Right atrium auricular region (tissue), 2 donors: ENCODE measurements at regions not wholly inside any gene's neighbourhood (a gene's known extent, or its start where the extent isn't known, plus 50 kb on each side); places are given as distances from the start of the nearest gene placed in this dataset.

Experiments used
- DNase-seq: peaks from one replicate; pipeline ENCODE4 v3.0.0-alpha.2; 2019; ENCODE audit warnings: low spot score
- H3K27ac ChIP-seq, 2 donors: fragments of 200-600 bp; sonication (generic); 1 replicate in 1 of 2; 2 replicates in 1 of 2; pipeline ENCODE4 v1.5.1; 2016 to 2019
- H3K27me3 ChIP-seq, 2 donors: fragments of 200-600 bp; sonication (generic); one replicate each; pipeline versions ENCODE4 v1.5.1 to v1.6.0; 2017 to 2019
- H3K36me3 ChIP-seq: fragments of 200-600 bp; sonication (generic); one replicate; pipeline ENCODE4 v1.5.1; 2016
- H3K4me1 ChIP-seq, 2 donors: fragments of 200-600 bp; sonication (generic); one replicate each; pipeline versions ENCODE4 v1.5.1 to v1.6.0; 2017 to 2019
- H3K4me3 ChIP-seq, 2 donors: fragments of 200-600 bp; sonication (generic); 1 replicate in 1 of 2; 2 replicates in 1 of 2; pipeline ENCODE4 v1.5.1; 2017 to 2019; ENCODE audit warnings: mild to moderate bottlenecking in 1 of 2, moderate library complexity in 1 of 2
- H3K9me3 ChIP-seq, 2 donors: fragments of 200-600 bp; sonication (generic); one replicate each; pipeline ENCODE4 v1.5.1; 2019
- TF ChIP-seq, protein P1 (sequence below), 2 donors: fragments of 200-600 bp; sonication (generic); IDR thresholded peaks; one replicate each; pipeline ENCODE4 v1.5.1; 2019; ENCODE audit warnings: antibody characterized with exemption in 2 of 2

DNA sequence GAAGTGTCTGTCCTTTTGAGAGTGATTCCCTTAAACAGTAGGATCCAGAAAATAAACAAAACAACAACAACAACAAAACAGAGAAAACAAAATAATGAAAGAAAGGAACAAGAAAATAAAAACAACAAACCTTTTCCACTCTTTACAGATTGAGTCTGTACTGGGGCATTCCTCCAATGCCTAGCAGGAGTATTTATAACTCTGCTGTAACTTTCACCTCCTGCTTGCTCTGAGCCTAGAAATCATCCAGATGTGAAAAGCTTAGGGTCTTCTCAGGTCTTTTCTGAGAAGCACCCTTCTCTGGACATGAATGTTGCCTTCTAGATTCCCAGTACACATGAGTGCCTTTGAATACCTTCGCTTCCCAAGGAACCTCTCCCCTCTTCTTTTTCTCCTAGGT is 1239.4 kb downstream of the CNTNAP5 start:
- H3K27me3 ChIP-seq = no peaks in the 10 kb centered on the region
- no peaks in the 10 kb centered on the region for H3K36me3 ChIP-seq
- DNase-seq = no peak
- no peak overlapping the region for H3K27ac ChIP-seq
- TF ChIP-seq, protein P1, sequence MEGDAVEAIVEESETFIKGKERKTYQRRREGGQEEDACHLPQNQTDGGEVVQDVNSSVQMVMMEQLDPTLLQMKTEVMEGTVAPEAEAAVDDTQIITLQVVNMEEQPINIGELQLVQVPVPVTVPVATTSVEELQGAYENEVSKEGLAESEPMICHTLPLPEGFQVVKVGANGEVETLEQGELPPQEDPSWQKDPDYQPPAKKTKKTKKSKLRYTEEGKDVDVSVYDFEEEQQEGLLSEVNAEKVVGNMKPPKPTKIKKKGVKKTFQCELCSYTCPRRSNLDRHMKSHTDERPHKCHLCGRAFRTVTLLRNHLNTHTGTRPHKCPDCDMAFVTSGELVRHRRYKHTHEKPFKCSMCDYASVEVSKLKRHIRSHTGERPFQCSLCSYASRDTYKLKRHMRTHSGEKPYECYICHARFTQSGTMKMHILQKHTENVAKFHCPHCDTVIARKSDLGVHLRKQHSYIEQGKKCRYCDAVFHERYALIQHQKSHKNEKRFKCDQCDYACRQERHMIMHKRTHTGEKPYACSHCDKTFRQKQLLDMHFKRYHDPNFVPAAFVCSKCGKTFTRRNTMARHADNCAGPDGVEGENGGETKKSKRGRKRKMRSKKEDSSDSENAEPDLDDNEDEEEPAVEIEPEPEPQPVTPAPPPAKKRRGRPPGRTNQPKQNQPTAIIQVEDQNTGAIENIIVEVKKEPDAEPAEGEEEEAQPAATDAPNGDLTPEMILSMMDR (IDR thresholded peaks at IDR 0.05) = no peak
- H3K9me3 ChIP-seq = no peaks in the 10 kb centered on the region
- H3K4me3 ChIP-seq = no peak overlapping the region
- no peaks in the 10 kb centered on the region for H3K4me1 ChIP-seq

DNA sequence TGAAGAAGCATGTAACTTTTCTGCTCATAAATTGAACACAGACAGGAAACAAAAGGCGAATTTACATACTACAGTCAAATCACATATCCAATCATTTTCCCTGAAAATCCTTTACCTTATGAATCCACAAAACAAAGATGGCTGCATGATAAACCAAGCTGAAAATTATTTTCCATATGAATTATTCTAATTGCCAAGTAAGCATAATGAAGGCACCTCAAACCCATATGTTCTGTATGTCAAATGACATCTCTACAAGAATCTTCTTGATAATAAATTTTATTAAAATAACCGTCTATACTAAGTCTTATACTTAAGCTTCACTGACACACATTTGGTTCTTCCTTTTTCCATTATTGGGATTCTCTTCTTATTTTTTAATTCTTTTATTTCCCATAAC is 1242.6 kb downstream of the CNTNAP5 start:
- no peaks in the 10 kb centered on the region for H3K4me1 ChIP-seq
- H3K9me3 ChIP-seq = no peaks in the 10 kb centered on the region
- DNase-seq = no peak
- TF ChIP-seq, protein P1 (IDR thresholded peaks at IDR 0.05) = no peak
- H3K36me3 ChIP-seq = no peaks in the 10 kb centered on the region
- no peak overlapping the region for H3K27ac ChIP-seq
- H3K27me3 ChIP-seq = no peaks in the 10 kb centered on the region
- no peak overlapping the region for H3K4me3 ChIP-seq

- H3K4me3 ChIP-seq = no peak overlapping the region
These were observed 1247.6 kb downstream of the CNTNAP5 start for GRCh38 chr2:125272651-125273050.

GRCh38 chr2:125274718-125275117 is 1249.6 kb downstream of the CNTNAP5 start:
- no peak overlapping the region for H3K27ac ChIP-seq
- TF ChIP-seq, protein P1 (IDR thresholded peaks at IDR 0.05) = no peak
- DNase-seq = no peak
- H3K4me1 ChIP-seq = no peaks in the 10 kb centered on the region
- no peaks in the 10 kb centered on the region for H3K36me3 ChIP-seq
- H3K9me3 ChIP-seq = no peaks in the 10 kb centered on the region
- no peak overlapping the region for H3K4me3 ChIP-seq
- no peaks in the 10 kb centered on the region for H3K27me3 ChIP-seq

More at GRCh38 chr2:125272651-125273050, 1247.6 kb downstream of the CNTNAP5 start:
- H3K9me3 ChIP-seq = no peaks in the 10 kb centered on the region
- TF ChIP-seq, protein P1 (IDR thresholded peaks at IDR 0.05) = no peak
- H3K4me1 ChIP-seq = no peaks in the 10 kb centered on the region
- no peaks in the 10 kb centered on the region for H3K36me3 ChIP-seq
- H3K27ac ChIP-seq = no peak overlapping the region
- DNase-seq = no peak
- no peaks in the 10 kb centered on the region for H3K27me3 ChIP-seq

DNA sequence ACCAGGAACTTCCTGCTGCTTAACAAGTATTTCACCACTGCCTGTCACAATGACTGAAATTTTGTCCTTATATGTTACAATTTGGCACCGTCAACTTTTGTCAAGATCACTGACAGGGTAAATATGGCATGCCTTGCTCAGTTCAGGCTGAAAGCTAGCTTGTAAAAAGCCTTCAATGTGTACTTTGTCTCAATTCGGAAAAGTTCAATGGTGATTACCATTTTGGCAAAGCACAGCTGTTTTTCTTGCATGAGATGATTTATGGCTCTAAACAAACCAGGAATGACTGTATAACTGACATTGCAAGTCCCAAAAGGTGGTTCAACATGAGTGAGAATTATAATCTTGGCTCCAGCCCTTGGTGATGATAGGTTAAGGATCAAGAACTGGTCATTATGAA is 1255.2 kb downstream of the CNTNAP5 start:
- Histone ChIP-seq H3K4me3 (no peak overlapping the region), H3K27me3 (no peaks in the 10 kb centered on the region)

DNA sequence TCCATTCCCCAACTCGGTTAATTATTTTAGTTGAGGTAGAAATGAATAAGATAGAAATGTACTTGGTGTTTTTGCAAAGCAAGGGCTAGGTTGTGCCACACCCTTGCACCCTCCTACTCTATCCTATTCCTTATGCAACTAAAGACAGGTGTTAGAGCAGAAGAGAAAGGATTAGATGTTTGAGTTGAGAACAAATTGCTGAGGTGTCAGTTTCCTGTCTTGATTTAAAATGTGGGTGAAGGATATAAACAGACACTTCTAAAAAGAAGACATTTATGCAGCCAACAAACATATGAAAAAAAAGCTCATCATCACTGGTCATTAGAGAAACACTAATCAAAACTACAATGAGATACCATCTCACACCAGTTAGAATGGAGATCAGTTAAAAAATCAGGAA is 1256.2 kb downstream of the CNTNAP5 start:
- no peaks in the 10 kb centered on the region for H3K4me1 ChIP-seq
- no peaks in the 10 kb centered on the region for H3K27me3 ChIP-seq
- no peak overlapping the region for H3K4me3 ChIP-seq
- DNase-seq = no peak
- H3K9me3 ChIP-seq = no peaks in the 10 kb centered on the region
- TF ChIP-seq, protein P1 (IDR thresholded peaks at IDR 0.05) = no peak
- no peaks in the 10 kb centered on the region for H3K36me3 ChIP-seq
- H3K27ac ChIP-seq = no peak overlapping the region

More for the DNA sequence above, 1255.2 kb downstream of the CNTNAP5 start:
- no peak for DNase-seq
- H3K9me3 ChIP-seq = no peaks in the 10 kb centered on the region
- no peaks in the 10 kb centered on the region for H3K4me1 ChIP-seq
- TF ChIP-seq, protein P1 (IDR thresholded peaks at IDR 0.05) = no peak
- H3K27ac ChIP-seq = no peak overlapping the region
- no peaks in the 10 kb centered on the region for H3K36me3 ChIP-seq
